ENCODE measurements at regions not wholly inside any gene's neighbourhood (a gene's known extent, or its start where the extent isn't known, plus 50 kb on each side); places are given as distances from the start of the nearest gene placed in this dataset.

DNA sequence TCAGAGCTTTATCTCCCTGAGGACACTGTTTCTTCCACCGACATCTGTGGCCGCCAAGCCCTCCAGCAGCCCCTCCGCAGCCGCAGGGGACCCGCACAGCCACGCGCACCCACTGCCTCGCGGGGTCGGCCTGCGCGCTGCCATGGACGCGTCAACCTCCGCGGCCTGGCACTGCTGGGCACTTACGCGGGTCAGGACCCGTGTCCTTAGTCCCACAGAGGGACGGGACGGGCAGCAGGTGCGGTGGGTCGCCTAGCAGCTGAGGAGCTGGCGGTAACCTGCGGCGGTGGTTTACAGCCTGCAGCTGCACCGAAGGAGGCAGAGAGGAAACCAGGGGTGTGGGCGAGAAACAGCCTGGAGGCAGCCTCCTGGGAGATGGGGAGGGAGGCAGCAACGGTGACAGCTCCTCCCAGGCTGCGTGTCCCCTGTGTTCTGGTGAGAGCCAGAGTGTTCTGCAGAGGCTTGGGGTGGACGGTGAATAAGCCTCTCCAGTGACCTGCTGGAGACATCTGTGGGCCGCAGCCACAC lies 61.3 kb downstream of the SEC61G start:
- Histone ChIP-seq H3K27me3 (ENCODE audit: control insufficient read depth, insufficient read depth, low read length) (no peaks in the 10 kb centered on the region; the same call in none of the 2 replicates), H3K4me3 (ENCODE audit: low read depth in 2 of 2, low read length in 2 of 2) (no peak overlapping the region), H3K4me1 (ENCODE audit: control insufficient read depth, insufficient read depth, low read length) (no peaks in the 10 kb centered on the region), H3K9me3 (ENCODE audit: control insufficient read depth, insufficient read depth, low read depth, low read length) (no peaks in the 10 kb centered on the region), H3K27ac (ENCODE audit: low read length) (no peak overlapping the region), H3K36me3 (ENCODE audit: control insufficient read depth, insufficient read depth, low read length) (no peaks in the 10 kb centered on the region)
- no TSS peak for BruUV-seq (replicated peaks)
- ChIA-PET POLR2A (interaction anchor here (0.6 kb wide), 1 partner anchor 96 kb away, joined by 3 read pairs; no protein-coding TSS in a partner anchor), CTCF (no interaction called here)
- intact Hi-C loops (cut with micrococcal nuclease; ENCODE audit: unreplicated experiment), result no loop called here
- DNase-seq (ENCODE audit: low read depth, low spot score), result no peak
- no peak for ATAC-seq
- in situ Hi-C loops (cut with HindIII; ENCODE audit: low pct_unique_long_range_greater_than_20kb, low sequenced_read_pairs), result no loop called here
- TF ChIP-seq POLR2AphosphoS5 (IDR thresholded peaks at IDR 0.05; ENCODE audit: low read depth, low read length) (no peak), TCF7L2 (IDR thresholded peaks at IDR 0.05; ENCODE audit: low read depth, low read length) (no peak), SIN3A (IDR thresholded peaks at IDR 0.05; ENCODE audit: borderline replicate concordance, insufficient read depth, low read depth, low read length) (no peak)
- TF ChIP-seq, protein P1, sequence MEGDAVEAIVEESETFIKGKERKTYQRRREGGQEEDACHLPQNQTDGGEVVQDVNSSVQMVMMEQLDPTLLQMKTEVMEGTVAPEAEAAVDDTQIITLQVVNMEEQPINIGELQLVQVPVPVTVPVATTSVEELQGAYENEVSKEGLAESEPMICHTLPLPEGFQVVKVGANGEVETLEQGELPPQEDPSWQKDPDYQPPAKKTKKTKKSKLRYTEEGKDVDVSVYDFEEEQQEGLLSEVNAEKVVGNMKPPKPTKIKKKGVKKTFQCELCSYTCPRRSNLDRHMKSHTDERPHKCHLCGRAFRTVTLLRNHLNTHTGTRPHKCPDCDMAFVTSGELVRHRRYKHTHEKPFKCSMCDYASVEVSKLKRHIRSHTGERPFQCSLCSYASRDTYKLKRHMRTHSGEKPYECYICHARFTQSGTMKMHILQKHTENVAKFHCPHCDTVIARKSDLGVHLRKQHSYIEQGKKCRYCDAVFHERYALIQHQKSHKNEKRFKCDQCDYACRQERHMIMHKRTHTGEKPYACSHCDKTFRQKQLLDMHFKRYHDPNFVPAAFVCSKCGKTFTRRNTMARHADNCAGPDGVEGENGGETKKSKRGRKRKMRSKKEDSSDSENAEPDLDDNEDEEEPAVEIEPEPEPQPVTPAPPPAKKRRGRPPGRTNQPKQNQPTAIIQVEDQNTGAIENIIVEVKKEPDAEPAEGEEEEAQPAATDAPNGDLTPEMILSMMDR (IDR thresholded peaks at IDR 0.05), result no peak
- TF ChIP-seq, protein P2, sequence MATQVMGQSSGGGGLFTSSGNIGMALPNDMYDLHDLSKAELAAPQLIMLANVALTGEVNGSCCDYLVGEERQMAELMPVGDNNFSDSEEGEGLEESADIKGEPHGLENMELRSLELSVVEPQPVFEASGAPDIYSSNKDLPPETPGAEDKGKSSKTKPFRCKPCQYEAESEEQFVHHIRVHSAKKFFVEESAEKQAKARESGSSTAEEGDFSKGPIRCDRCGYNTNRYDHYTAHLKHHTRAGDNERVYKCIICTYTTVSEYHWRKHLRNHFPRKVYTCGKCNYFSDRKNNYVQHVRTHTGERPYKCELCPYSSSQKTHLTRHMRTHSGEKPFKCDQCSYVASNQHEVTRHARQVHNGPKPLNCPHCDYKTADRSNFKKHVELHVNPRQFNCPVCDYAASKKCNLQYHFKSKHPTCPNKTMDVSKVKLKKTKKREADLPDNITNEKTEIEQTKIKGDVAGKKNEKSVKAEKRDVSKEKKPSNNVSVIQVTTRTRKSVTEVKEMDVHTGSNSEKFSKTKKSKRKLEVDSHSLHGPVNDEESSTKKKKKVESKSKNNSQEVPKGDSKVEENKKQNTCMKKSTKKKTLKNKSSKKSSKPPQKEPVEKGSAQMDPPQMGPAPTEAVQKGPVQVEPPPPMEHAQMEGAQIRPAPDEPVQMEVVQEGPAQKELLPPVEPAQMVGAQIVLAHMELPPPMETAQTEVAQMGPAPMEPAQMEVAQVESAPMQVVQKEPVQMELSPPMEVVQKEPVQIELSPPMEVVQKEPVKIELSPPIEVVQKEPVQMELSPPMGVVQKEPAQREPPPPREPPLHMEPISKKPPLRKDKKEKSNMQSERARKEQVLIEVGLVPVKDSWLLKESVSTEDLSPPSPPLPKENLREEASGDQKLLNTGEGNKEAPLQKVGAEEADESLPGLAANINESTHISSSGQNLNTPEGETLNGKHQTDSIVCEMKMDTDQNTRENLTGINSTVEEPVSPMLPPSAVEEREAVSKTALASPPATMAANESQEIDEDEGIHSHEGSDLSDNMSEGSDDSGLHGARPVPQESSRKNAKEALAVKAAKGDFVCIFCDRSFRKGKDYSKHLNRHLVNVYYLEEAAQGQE (IDR thresholded peaks at IDR 0.05; ENCODE audit: insufficient read depth in 1 of 2, low read depth in 2 of 2, low read length in 1 of 2), result no peak

DNA sequence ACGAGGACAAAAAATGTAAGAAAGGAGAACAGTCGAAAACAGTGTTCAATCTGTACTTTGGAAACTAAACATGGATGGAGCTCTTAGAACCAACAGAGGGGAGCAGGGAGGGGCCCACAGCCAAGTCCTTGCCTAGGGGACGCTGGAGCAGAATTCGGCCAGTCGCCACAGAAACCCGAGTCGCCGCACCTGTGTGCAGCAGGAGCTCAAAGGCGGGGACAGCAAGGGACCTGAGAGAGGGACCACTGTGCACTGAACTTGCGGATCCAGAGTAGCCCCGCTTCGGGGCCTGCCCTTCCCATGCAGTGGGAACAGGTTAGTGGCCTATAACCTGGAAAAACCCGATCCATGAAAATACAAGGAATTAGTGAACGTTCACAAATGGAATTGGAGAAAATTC lies 68.1 kb downstream of the SEC61G start:
- ATAC-seq (no peak), DNase-seq (ENCODE audit: low read depth, low spot score) (no peak)
- POLR2A ChIA-PET, result no interaction called here
- no peaks in the 10 kb centered on the region for H3K9me3 ChIP-seq (ENCODE audit: control insufficient read depth, insufficient read depth, low read depth, low read length)
- H3K4me3 ChIP-seq (ENCODE audit: low read depth in 2 of 2, low read length in 2 of 2), result no peak overlapping the region
- no peaks in the 10 kb centered on the region for H3K36me3 ChIP-seq (ENCODE audit: control insufficient read depth, insufficient read depth, low read length)
- intact Hi-C loops (cut with micrococcal nuclease; ENCODE audit: unreplicated experiment), result no loop called here
- H3K27ac ChIP-seq (ENCODE audit: low read length), result no peak overlapping the region
- in situ Hi-C loops (cut with HindIII; ENCODE audit: low pct_unique_long_range_greater_than_20kb, low sequenced_read_pairs), result no loop called here
- no peaks in the 10 kb centered on the region; the same call in 1 of the 2 replicates for H3K27me3 ChIP-seq (ENCODE audit: control insufficient read depth, insufficient read depth, low read length)
- CTCF ChIA-PET, result no interaction called here
- TF ChIP-seq SIN3A (IDR thresholded peaks at IDR 0.05; ENCODE audit: borderline replicate concordance, insufficient read depth, low read depth, low read length) (no peak), TCF7L2 (IDR thresholded peaks at IDR 0.05; ENCODE audit: low read depth, low read length) (no peak)
- TF ChIP-seq, protein P1 (IDR thresholded peaks at IDR 0.05), result no peak
- no TSS peak for BruUV-seq (replicated peaks)
- no peaks in the 10 kb centered on the region for H3K4me1 ChIP-seq (ENCODE audit: control insufficient read depth, insufficient read depth, low read length)

Measured in Panc1 (cell line).